Peyer's patch (tissue), 4 donors: ENCODE measurements at regions not wholly inside any gene's neighbourhood (a gene's known extent, or its start where the extent isn't known, plus 50 kb on each side); places are given as distances from the start of the nearest gene placed in this dataset.

ENCODE experiments used
- DNase-seq, 3 donors: peaks; one replicate each; pipeline ENCODE4 v3.0.0-alpha.2; 2017 to 2019
- H3K27ac ChIP-seq, 4 donors: fragments of 200-600 bp; sonication (generic); one replicate each; pipeline ENCODE4 v1.5.1; 2016 to 2019
- H3K27me3 ChIP-seq, 2 donors: fragments of 200-600 bp; sonication (generic); one replicate each; pipeline ENCODE4 v1.5.1; 2019
- H3K36me3 ChIP-seq, 3 donors: fragments of 200-600 bp; sonication (generic); one replicate each; pipeline ENCODE4 v1.5.1; 2016 to 2019
- H3K4me1 ChIP-seq, 4 donors: fragments of 200-600 bp; sonication (generic); one replicate each; pipeline ENCODE4 v1.5.1; 2016 to 2019
- H3K4me3 ChIP-seq, 4 donors: fragments of 200-600 bp; sonication (generic); 1 replicate in 3 of 4; 2 replicates in 1 of 4; pipeline ENCODE4 v1.5.1; 2016 to 2019; ENCODE audit warnings: mild to moderate bottlenecking in 1 of 4
- H3K9me3 ChIP-seq, 4 donors: fragments of 200-600 bp; sonication (generic); one replicate each; pipeline ENCODE4 v1.5.1; 2016 to 2019; ENCODE audit warnings: mild to moderate bottlenecking in 1 of 4
- POLR2A ChIP-seq, 2 donors: fragments of 450-650 bp; IDR thresholded peaks; one replicate each; pipeline ENCODE4 v1.5.1; 2017; ENCODE audit warnings: antibody characterized with exemption in 2 of 2, mild to moderate bottlenecking in 2 of 2, moderate library complexity in 2 of 2
- TF ChIP-seq, protein P1 (sequence below), 6 experiments: fragments of 450-650 bp in 4 of 6; fragments of 200-600 bp in 2 of 6; sonication (generic) in 1 of 6; IDR thresholded peaks; one replicate each; pipeline ENCODE4 v1.5.1; 2017 to 2019; ENCODE audit warnings: antibody characterized with exemption in 6 of 6, mild to moderate bottlenecking in 3 of 6, moderate library complexity in 1 of 6

- DNase-seq = no peak
- no peak overlapping the region for H3K27ac ChIP-seq
- H3K9me3 ChIP-seq = no peaks in the 10 kb centered on the region
- no peaks in the 10 kb centered on the region for H3K36me3 ChIP-seq
- H3K4me3 ChIP-seq = no peak overlapping the region
- H3K27me3 ChIP-seq = no peaks in the 10 kb centered on the region
- TF ChIP-seq, protein P1, sequence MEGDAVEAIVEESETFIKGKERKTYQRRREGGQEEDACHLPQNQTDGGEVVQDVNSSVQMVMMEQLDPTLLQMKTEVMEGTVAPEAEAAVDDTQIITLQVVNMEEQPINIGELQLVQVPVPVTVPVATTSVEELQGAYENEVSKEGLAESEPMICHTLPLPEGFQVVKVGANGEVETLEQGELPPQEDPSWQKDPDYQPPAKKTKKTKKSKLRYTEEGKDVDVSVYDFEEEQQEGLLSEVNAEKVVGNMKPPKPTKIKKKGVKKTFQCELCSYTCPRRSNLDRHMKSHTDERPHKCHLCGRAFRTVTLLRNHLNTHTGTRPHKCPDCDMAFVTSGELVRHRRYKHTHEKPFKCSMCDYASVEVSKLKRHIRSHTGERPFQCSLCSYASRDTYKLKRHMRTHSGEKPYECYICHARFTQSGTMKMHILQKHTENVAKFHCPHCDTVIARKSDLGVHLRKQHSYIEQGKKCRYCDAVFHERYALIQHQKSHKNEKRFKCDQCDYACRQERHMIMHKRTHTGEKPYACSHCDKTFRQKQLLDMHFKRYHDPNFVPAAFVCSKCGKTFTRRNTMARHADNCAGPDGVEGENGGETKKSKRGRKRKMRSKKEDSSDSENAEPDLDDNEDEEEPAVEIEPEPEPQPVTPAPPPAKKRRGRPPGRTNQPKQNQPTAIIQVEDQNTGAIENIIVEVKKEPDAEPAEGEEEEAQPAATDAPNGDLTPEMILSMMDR (IDR thresholded peaks at IDR 0.05) = peak in 4 of 6 experiments; percentile 13 to 35 (median 30)
- TF ChIP-seq POLR2A (IDR thresholded peaks at IDR 0.05) = no peak
- no peaks in the 10 kb centered on the region for H3K4me1 ChIP-seq
Observed at GRCh38 chr4:115234405-115235093, 121.1 kb upstream of the NDST4 start.

DNA sequence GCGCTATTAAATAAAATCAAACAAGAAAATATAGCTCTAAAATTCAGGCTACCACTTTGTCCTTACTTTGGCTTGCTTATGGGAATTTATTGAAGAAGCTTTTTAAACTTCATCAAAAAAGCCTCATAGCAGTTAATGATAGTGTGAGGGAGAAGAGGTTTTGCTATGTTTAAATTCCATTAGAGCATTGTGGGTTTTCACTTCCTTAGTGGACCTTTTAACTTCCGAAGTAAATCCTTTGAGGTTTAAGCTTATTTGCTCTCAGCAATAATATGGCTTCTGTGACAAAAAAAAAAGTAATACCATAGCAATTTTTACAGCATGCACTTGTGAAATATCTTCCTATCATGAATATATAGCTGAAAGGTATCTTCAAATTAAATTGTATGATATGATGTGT is 120.2 kb upstream of the NDST4 start:
- Histone ChIP-seq H3K4me1 (no peaks in the 10 kb centered on the region), H3K27me3 (no peaks in the 10 kb centered on the region), H3K27ac (no peak overlapping the region), H3K9me3 (no peaks in the 10 kb centered on the region), H3K36me3 (no peaks in the 10 kb centered on the region), H3K4me3 (no peak overlapping the region)
- DNase-seq = no peak
- no peak for TF ChIP-seq POLR2A (IDR thresholded peaks at IDR 0.05)
- TF ChIP-seq, protein P1 (IDR thresholded peaks at IDR 0.05) = no peak

DNA sequence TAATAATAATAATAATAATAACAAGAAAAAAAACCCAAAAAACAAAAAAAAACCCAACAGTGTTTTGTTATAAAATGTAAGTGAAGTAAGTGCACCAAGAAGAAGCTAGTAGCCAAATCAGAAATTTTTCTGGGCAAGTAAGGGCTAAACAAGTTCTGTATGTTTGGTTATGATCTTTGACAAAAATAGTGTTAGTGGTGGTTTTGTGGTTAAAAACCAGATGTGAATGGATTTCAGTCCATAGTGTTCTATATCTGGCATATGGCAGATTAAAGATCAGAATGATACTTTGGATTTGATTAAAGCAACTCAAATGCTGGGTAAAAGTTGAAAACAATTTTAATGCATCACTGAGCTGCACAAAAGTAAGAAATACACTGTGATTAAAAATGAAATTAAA is 116.5 kb upstream of the NDST4 start:
- H3K27me3 ChIP-seq = no peaks in the 10 kb centered on the region
- DNase-seq = no peak
- no peaks in the 10 kb centered on the region for H3K36me3 ChIP-seq
- TF ChIP-seq, protein P1 (IDR thresholded peaks at IDR 0.05) = no peak
- TF ChIP-seq POLR2A (IDR thresholded peaks at IDR 0.05) = no peak
- no peaks in the 10 kb centered on the region for H3K9me3 ChIP-seq
- no peaks in the 10 kb centered on the region for H3K4me1 ChIP-seq
- no peak overlapping the region for H3K4me3 ChIP-seq
- no peak overlapping the region for H3K27ac ChIP-seq

DNA sequence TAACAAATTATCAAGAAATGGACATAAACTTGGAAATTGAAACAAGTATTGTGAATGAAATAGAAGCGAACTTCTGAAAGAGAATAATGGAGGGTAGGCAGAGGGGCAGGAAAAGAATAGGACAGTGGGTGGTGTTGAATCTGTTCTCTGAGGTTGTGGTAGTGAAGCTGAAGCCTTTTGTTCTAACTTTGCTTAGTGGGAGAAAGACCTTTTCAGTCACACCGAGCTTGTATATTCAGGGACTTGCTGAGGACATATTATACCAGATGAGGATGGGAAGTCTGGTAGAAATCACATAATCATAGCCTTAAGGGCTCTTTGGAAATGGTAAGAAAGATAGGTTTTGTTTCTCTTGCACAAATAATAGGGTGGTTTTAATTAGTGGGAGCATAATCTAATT is 115.4 kb upstream of the NDST4 start:
- TF ChIP-seq POLR2A (IDR thresholded peaks at IDR 0.05) = no peak
- TF ChIP-seq, protein P1 (IDR thresholded peaks at IDR 0.05) = no peak
- no peak overlapping the region for H3K27ac ChIP-seq
- H3K4me1 ChIP-seq = no peaks in the 10 kb centered on the region
- no peaks in the 10 kb centered on the region for H3K27me3 ChIP-seq
- H3K4me3 ChIP-seq = no peak overlapping the region
- DNase-seq = no peak
- H3K36me3 ChIP-seq = no peaks in the 10 kb centered on the region
- H3K9me3 ChIP-seq = no peaks in the 10 kb centered on the region

- Histone ChIP-seq H3K27me3 (no peaks in the 10 kb centered on the region), H3K9me3 (no peaks in the 10 kb centered on the region), H3K4me1 (no peaks in the 10 kb centered on the region), H3K27ac (no peak overlapping the region), H3K36me3 (no peaks in the 10 kb centered on the region), H3K4me3 (no peak overlapping the region)
- TF ChIP-seq POLR2A (IDR thresholded peaks at IDR 0.05) = no peak
- DNase-seq = no peak
Observed at GRCh38 chr4:115222061-115222460, 108.6 kb upstream of the NDST4 start.

DNA sequence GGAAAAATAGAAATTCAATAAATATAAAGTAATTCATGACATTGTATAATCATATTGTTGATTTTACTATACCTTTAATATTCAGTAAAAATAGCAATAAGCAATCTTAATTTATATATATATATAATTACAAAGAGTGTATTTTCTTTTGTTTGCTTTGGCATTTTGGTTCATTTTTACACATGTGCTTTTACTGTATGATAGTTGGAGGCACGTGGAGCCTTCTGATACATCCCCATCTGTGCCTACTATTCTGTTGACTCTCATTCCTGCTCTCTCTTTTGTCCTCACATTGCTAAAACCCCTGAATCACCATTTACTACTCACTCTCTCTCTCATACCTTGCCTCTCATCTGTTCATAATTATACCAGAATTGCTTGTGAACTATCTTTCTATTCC is 106.4 kb upstream of the NDST4 start:
- H3K9me3 ChIP-seq = no peaks in the 10 kb centered on the region
- TF ChIP-seq POLR2A (IDR thresholded peaks at IDR 0.05) = no peak
- TF ChIP-seq, protein P1 (IDR thresholded peaks at IDR 0.05) = no peak
- H3K36me3 ChIP-seq = no peaks in the 10 kb centered on the region
- no peak overlapping the region for H3K4me3 ChIP-seq
- no peaks in the 10 kb centered on the region for H3K4me1 ChIP-seq
- H3K27ac ChIP-seq = no peak overlapping the region
- DNase-seq = no peak
- H3K27me3 ChIP-seq = no peaks in the 10 kb centered on the region
